ENCODE measurements at regions not wholly inside any gene's neighbourhood (a gene's known extent, or its start where the extent isn't known, plus 50 kb on each side); places are given as distances from the start of the nearest gene placed in this dataset.

GRCh38 chr1:62955666-62956065 lies 171.7 kb downstream of the ATG4C start:
- TF ChIP-seq, protein P1, sequence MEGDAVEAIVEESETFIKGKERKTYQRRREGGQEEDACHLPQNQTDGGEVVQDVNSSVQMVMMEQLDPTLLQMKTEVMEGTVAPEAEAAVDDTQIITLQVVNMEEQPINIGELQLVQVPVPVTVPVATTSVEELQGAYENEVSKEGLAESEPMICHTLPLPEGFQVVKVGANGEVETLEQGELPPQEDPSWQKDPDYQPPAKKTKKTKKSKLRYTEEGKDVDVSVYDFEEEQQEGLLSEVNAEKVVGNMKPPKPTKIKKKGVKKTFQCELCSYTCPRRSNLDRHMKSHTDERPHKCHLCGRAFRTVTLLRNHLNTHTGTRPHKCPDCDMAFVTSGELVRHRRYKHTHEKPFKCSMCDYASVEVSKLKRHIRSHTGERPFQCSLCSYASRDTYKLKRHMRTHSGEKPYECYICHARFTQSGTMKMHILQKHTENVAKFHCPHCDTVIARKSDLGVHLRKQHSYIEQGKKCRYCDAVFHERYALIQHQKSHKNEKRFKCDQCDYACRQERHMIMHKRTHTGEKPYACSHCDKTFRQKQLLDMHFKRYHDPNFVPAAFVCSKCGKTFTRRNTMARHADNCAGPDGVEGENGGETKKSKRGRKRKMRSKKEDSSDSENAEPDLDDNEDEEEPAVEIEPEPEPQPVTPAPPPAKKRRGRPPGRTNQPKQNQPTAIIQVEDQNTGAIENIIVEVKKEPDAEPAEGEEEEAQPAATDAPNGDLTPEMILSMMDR (conservative IDR thresholded peaks at IDR 0.05 in 1 of 2, IDR thresholded peaks at IDR 0.05 in 1 of 2; ENCODE audit: low read depth in 1 of 2, low read length in 2 of 2) = no peak
- no peak for TF ChIP-seq EZH2 (IDR thresholded peaks at IDR 0.05; ENCODE audit: low read length, missing control alignments)

Data from fibroblast of lung (primary cell).